ENCODE measurements at regions not wholly inside any gene's neighbourhood (a gene's known extent, or its start where the extent isn't known, plus 50 kb on each side); places are given as distances from the start of the nearest gene placed in this dataset.

Small RNAs in the stretch of these regions (small RNA-seq; reads per million reads assigned to genes)
- 0 reads per million in 2 experiments for gene RNU6-1116P

Data from SK-MEL-5 (cell line).